ENCODE measurements at regions not wholly inside any gene's neighbourhood (a gene's known extent, or its start where the extent isn't known, plus 50 kb on each side); places are given as distances from the start of the nearest gene placed in this dataset.

DNA sequence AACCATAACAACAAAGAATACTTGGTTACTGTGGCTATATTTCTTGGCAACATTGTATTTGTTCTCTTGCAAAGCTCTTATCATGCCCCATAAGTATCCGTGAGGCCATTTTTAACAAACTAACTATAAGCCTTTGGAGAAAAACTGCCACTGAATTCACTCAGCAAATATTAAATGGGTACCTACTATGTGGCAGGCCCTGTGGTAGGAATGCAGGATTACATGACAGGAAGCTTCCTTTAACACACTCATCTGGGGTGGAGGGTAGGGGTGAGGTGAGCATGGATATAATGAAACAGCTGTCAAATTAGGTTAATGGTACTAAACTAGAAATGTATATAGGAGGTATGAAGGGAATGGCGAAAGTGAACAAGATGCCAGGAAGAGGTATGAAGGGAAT lies 504.8 kb downstream of the MEI4 start:
- DNase-seq (ENCODE audit: extremely low spot score): no peak
- CTCF ChIA-PET: no interaction called here
- TF ChIP-seq, protein P1, sequence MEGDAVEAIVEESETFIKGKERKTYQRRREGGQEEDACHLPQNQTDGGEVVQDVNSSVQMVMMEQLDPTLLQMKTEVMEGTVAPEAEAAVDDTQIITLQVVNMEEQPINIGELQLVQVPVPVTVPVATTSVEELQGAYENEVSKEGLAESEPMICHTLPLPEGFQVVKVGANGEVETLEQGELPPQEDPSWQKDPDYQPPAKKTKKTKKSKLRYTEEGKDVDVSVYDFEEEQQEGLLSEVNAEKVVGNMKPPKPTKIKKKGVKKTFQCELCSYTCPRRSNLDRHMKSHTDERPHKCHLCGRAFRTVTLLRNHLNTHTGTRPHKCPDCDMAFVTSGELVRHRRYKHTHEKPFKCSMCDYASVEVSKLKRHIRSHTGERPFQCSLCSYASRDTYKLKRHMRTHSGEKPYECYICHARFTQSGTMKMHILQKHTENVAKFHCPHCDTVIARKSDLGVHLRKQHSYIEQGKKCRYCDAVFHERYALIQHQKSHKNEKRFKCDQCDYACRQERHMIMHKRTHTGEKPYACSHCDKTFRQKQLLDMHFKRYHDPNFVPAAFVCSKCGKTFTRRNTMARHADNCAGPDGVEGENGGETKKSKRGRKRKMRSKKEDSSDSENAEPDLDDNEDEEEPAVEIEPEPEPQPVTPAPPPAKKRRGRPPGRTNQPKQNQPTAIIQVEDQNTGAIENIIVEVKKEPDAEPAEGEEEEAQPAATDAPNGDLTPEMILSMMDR (IDR thresholded peaks at IDR 0.05; ENCODE audit: control extremely low read depth, extremely low read depth, low read depth, missing control alignments): no peak

GRCh38 chr6:78188891-78189290 lies 536.1 kb downstream of the MEI4 start:
- CTCF ChIA-PET: interaction anchor here (1.7 kb wide), 1 partner anchor 23 kb away, joined by 3 read pairs; no protein-coding TSS in a partner anchor
- TF ChIP-seq, protein P1 (IDR thresholded peaks at IDR 0.05; ENCODE audit: control extremely low read depth, extremely low read depth, low read depth, missing control alignments): no peak
- POLR2A ChIA-PET: no interaction called here
- no peak for DNase-seq (ENCODE audit: extremely low spot score)

More for the DNA sequence above, 504.8 kb downstream of the MEI4 start:
- POLR2A ChIA-PET: no interaction called here

GRCh38 chr6:78192057-78192456 lies 539.2 kb downstream of the MEI4 start:
- ChIA-PET CTCF (interaction anchor here (0.9 to 1.6 kb wide), 2 partner anchors 10 to 16 kb away, joined by 3 to 4 read pairs; no protein-coding TSS in a partner anchor), POLR2A (no interaction called here)
- TF ChIP-seq, protein P1 (IDR thresholded peaks at IDR 0.05; ENCODE audit: control extremely low read depth, extremely low read depth, low read depth, missing control alignments): no peak
- no peak for DNase-seq (ENCODE audit: extremely low spot score)

GRCh38 chr6:78199044-78199443 lies 546.2 kb downstream of the MEI4 start:
- POLR2A ChIA-PET: no interaction called here
- CTCF ChIA-PET: no interaction called here
- DNase-seq (ENCODE audit: extremely low spot score): no peak
- TF ChIP-seq, protein P1 (IDR thresholded peaks at IDR 0.05; ENCODE audit: control extremely low read depth, extremely low read depth, low read depth, missing control alignments): no peak

DNA sequence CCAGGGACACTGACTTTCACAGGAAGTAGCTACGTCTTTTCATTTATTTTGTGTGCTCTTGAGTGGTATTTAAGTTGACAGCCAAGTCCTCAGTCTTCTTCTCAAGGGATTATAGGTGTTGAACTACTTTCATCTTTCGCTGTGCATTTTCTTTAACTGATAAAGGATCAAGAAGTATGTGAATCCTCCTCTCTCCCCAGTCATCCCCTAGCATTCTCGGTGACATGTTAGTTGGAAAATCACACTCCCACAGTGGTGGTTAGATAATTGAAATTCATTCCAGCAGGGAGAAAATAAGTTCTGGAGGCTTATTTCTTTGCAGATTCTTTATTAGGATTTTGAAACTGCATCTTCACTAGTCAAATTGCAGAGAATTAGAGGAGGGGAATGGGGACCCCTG lies 569.4 kb downstream of the MEI4 start:
- TF ChIP-seq, protein P1 (IDR thresholded peaks at IDR 0.05; ENCODE audit: control extremely low read depth, extremely low read depth, low read depth, missing control alignments): no peak
- POLR2A ChIA-PET: no interaction called here
- DNase-seq (ENCODE audit: extremely low spot score): no peak
- CTCF ChIA-PET: interaction anchor here (1.3 to 1.8 kb wide), 3 partner anchors 8 to 14 kb away, joined by 3 to 4 read pairs (median 3); no protein-coding TSS in a partner anchor

DNA sequence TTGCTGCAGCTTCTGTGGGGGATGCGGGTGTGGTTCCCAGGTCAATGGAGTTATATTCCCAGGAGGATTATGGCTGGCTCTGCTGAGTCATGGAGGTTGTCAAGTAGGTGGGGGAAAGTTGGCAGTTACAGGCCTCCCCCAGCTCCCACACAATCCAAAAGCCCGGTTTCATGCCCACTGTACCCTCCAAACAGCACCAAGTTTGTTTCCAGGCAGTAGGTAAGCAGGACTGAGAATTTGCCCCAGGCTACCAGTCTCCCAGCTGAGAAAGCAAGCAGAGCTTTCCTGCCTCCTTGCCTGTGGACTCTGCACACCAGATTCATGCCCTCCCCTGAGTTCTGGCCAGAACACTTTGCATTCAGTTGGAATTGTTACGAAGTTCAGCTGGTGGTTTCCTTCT lies 578.2 kb downstream of the MEI4 start:
- ChIA-PET CTCF (no interaction called here), POLR2A (no interaction called here)

More for the DNA sequence above, 578.2 kb downstream of the MEI4 start:
- TF ChIP-seq, protein P1 (IDR thresholded peaks at IDR 0.05; ENCODE audit: control extremely low read depth, extremely low read depth, low read depth, missing control alignments): no peak
- DNase-seq (ENCODE audit: extremely low spot score): no peak
